DOHH2 (cell line): ENCODE measurements at regions not wholly inside any gene's neighbourhood (a gene's known extent, or its start where the extent isn't known, plus 50 kb on each side); places are given as distances from the start of the nearest gene placed in this dataset.

Experiments used
- H3F3A ChIP-seq: fragments of 200-600 bp; sonication (generic), shearing (Covaris generic); 2 replicates; pipeline ENCODE4 v1.6.0; 2016; ENCODE audit warnings: antibody characterized with exemption, mild to moderate bottlenecking; ENCODE audit not compliant: control insufficient read depth, insufficient read depth
- H3K27ac ChIP-seq: fragments of 200-600 bp; sonication (generic); 2 replicates; pipeline ENCODE4 v1.5.1; 2014; ENCODE audit warnings: low read depth, mild to moderate bottlenecking, low read length, moderate library complexity
- H3K27me3 ChIP-seq: fragments of 200-600 bp; sonication (generic); 2 replicates; pipeline ENCODE4 v1.6.1; 2014; ENCODE audit warnings: mild to moderate bottlenecking, low read length, mixed read lengths; ENCODE audit not compliant: control insufficient read depth
- H3K36me3 ChIP-seq: fragments of 200-600 bp; sonication (generic); 2 replicates; pipeline ENCODE4 v1.6.1; 2014; ENCODE audit warnings: mild to moderate bottlenecking, low read length, moderate library complexity, mixed read lengths; ENCODE audit not compliant: control insufficient read depth
- H3K4me1 ChIP-seq: fragments of 200-600 bp; sonication (generic); 2 replicates; pipeline ENCODE4 v1.6.1; 2014; ENCODE audit warnings: mild to moderate bottlenecking, low read length, mixed read lengths; ENCODE audit not compliant: control insufficient read depth
- H3K4me2 ChIP-seq: fragments of 200-600 bp; sonication (generic); 2 replicates; pipeline ENCODE4 v1.6.0; 2014; ENCODE audit warnings: mild to moderate bottlenecking, low read length, moderate library complexity
- H3K4me3 ChIP-seq: fragments of 200-600 bp; sonication (generic); 2 replicates; pipeline ENCODE4 v1.5.1; 2014; ENCODE audit warnings: mild to moderate bottlenecking, low read length, mixed read lengths
- H3K79me2 ChIP-seq: fragments of 200-600 bp; sonication (generic); 2 replicates; pipeline ENCODE4 v1.6.1; 2014; ENCODE audit warnings: mild to moderate bottlenecking, low read length, mixed read lengths; ENCODE audit not compliant: control insufficient read depth
- H3K9me2 ChIP-seq: fragments of 200-600 bp; sonication (generic); replicated peaks from 2 replicates; pipeline ENCODE4 v1.6.1; 2014; ENCODE audit warnings: mild to moderate bottlenecking, low read length, mixed read lengths; ENCODE audit not compliant: control insufficient read depth
- H3K9me3 ChIP-seq: fragments of 200-600 bp; sonication (generic); 2 replicates; pipeline ENCODE4 v1.6.1; 2014; ENCODE audit warnings: antibody characterized with exemption, low read length, mixed read lengths; ENCODE audit not compliant: control insufficient read depth, insufficient read depth
- H4K20me1 ChIP-seq: fragments of 200-600 bp; sonication (generic); 2 replicates; pipeline ENCODE4 v1.6.0; 2014; ENCODE audit warnings: low read depth, mild to moderate bottlenecking, antibody characterized with exemption, low read length, moderate library complexity; ENCODE audit not compliant: control insufficient read depth, insufficient read depth
- CTCF ChIP-seq: fragments of 200-600 bp; sonication (generic); IDR thresholded peaks from one replicate; pipeline ENCODE4 v1.5.1; 2014; ENCODE audit warnings: antibody characterized with exemption, mild to moderate bottlenecking, low read depth, low read length; ENCODE audit not compliant: poor library complexity, severe bottlenecking
- EZH2phosphoT487 ChIP-seq: fragments of 200-600 bp; sonication (generic); IDR thresholded peaks from 2 replicates; pipeline ENCODE4 v1.6.1; 2017; ENCODE audit warnings: borderline replicate concordance, mild to moderate bottlenecking, antibody characterized with exemption, low read length, moderate library complexity, mixed read lengths

- Histone ChIP-seq H3K4me2 (no peak overlapping the region), H3K27me3 (no peaks in the 10 kb centered on the region)
- TF ChIP-seq CTCF (no peak), EZH2phosphoT487 (no peak)
Observed at GRCh38 chr10:78712147-78712546, 356.6 kb upstream of the ZMIZ1 start.

GRCh38 chr10:78713659-78714058 lies 355.1 kb upstream of the ZMIZ1 start:
- H3K9me3 ChIP-seq = no peaks in the 10 kb centered on the region
- H3K4me1 ChIP-seq = no peaks in the 10 kb centered on the region
- no peaks in the 10 kb centered on the region for H4K20me1 ChIP-seq
- H3K4me2 ChIP-seq = no peak overlapping the region
- H3K79me2 ChIP-seq = no peaks in the 10 kb centered on the region
- H3K9me2 ChIP-seq = no peaks in the 10 kb centered on the region
- no peaks in the 10 kb centered on the region for H3K36me3 ChIP-seq
- TF ChIP-seq EZH2phosphoT487 = no peak
- TF ChIP-seq CTCF = no peak
- H3F3A ChIP-seq = no peaks in the 10 kb centered on the region
- H3K4me3 ChIP-seq = no peak overlapping the region
- no peaks in the 10 kb centered on the region for H3K27me3 ChIP-seq
- H3K27ac ChIP-seq = no peak overlapping the region

More at GRCh38 chr10:78712147-78712546, 356.6 kb upstream of the ZMIZ1 start:
- no peak overlapping the region for H3K4me3 ChIP-seq
- H4K20me1 ChIP-seq = no peaks in the 10 kb centered on the region
- H3F3A ChIP-seq = no peaks in the 10 kb centered on the region
- no peaks in the 10 kb centered on the region for H3K9me2 ChIP-seq
- H3K27ac ChIP-seq = no peak overlapping the region
- H3K4me1 ChIP-seq = no peaks in the 10 kb centered on the region
- H3K9me3 ChIP-seq = no peaks in the 10 kb centered on the region
- H3K36me3 ChIP-seq = no peaks in the 10 kb centered on the region
- no peaks in the 10 kb centered on the region for H3K79me2 ChIP-seq

GRCh38 chr10:78714225-78714624 lies 354.5 kb upstream of the ZMIZ1 start:
- H3K4me3 ChIP-seq = no peak overlapping the region
- no peaks in the 10 kb centered on the region for H3F3A ChIP-seq

More at GRCh38 chr10:78714225-78714624, 354.5 kb upstream of the ZMIZ1 start:
- no peaks in the 10 kb centered on the region for H4K20me1 ChIP-seq
- no peak for TF ChIP-seq EZH2phosphoT487
- TF ChIP-seq CTCF = no peak
- H3K4me2 ChIP-seq = no peak overlapping the region
- no peaks in the 10 kb centered on the region for H3K9me3 ChIP-seq
- H3K79me2 ChIP-seq = no peaks in the 10 kb centered on the region
- no peaks in the 10 kb centered on the region for H3K4me1 ChIP-seq
- no peaks in the 10 kb centered on the region for H3K27me3 ChIP-seq
- H3K9me2 ChIP-seq = no peaks in the 10 kb centered on the region
- no peak overlapping the region for H3K27ac ChIP-seq
- no peaks in the 10 kb centered on the region for H3K36me3 ChIP-seq
